DMS 273 treated with DMSO at 0.1 percent for 48 hours (cell line): ENCODE measurements at regions not wholly inside any gene's neighbourhood (a gene's known extent, or its start where the extent isn't known, plus 50 kb on each side); places are given as distances from the start of the nearest gene placed in this dataset.
A peak's percentile ranks its signal among the peaks of the same experiment; 100 is the strongest.
"Not testable (repeated sequence)": the region's sequence is repeated elsewhere in the genome, so short reads cannot be mapped to it uniquely, and the experiment has no call there.

Source experiments
- DNase-seq: peaks from one replicate; lab custom pipeline; 2025; lab: John Stamatoyannopoulos, UW

DNA sequence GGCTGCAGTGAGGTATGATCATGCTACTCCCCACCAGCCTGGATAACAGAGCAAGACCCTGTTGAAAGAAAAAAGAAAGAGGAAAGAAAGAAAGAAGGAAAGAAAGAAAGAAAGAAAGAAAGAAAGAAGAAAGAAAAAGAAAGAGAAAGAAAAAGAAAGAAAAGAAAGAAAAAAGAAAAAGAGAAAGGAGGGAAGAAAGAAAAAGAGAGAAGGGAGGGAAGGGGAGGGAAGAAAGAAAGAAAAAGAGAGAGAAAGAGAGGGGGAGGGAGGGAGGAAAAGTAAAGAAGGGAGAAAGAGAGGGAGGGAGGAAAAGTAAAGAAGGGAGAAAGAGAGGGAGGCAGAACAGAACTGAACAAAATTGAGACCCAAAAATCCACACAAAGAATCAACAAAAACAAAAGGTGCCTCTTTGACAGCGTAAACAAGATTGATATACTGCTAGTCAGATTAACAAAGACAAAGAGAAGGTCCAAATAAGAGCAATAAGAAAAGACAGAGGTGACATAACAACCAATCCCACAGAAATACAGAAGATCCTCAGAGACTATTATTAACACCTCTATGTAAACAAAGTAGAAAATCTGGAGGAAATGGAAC, 293.9 kb upstream of the AMIGO2 start:
- no peak for DNase-seq

DNA sequence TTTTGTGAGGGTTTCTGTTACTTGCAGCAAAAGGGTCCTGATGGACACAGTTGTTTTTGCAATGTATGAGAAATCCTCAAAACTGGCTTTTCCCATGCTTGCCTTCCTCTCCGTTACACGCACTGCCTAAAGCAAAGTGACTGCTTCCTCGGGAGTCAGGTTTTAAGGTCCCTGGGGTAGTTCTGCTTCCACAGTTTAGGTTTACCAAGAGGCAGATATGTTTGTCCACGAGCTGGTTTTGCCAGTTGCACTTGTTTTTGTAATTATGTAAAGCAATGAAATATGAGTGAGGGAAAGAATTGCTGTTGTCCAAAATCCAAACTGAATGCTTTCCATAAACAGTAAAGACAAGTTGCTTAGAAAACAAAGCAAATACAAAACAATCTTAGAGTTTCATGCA, 290.7 kb upstream of the AMIGO2 start:
- DNase-seq: no peak

DNA sequence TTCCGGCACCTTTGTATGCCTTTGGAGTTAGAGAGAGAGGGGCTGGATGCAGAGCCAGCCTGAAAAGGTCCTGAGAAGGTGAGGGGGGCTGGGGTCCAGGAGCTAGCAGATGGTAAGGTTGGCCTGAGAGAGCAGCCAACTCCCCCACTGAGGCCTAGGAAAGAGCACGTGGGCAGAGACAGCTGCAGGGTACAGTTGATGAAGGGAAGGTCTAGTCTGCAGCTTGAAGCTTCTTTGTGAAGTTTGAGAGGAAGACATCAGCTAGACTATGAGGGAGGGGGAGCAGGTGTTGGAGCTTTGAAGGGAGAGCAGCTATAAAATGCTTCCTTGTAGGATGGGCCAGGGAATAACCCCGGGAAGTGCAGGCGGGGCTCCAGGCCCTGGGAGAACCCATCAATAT, 289.3 kb upstream of the AMIGO2 start:
- DNase-seq: no peak

DNA sequence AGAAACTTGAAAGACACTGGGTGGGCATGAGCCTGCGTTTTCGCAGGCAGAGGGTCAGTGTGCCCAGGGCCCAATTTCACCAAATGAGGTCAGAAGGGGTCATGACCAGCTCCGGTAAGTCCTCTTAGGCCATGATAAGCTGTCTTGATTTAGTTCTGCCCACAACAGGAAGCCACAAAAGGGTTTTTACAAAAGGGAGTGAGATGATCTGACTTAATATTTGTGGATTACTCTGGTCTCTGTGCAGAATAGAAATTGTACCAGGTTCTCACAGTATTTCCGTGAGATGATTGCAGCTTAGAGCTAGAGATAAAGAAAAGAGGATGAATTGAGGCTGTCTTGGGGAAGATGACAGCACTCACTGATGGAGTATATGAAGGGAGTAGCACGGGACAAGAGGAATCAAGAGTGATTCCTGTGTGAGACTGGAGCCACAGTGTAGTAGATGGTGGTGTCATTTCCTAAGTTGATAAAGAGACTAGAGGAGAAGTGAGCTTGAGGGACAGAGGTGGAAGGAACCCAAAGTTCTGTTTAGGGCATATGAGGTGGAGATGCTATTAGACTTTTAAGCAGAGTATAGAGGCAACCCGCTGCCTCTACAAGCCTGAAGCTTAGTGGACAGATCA, 288.3 kb upstream of the AMIGO2 start:
- DNase-seq: no peak

DNA sequence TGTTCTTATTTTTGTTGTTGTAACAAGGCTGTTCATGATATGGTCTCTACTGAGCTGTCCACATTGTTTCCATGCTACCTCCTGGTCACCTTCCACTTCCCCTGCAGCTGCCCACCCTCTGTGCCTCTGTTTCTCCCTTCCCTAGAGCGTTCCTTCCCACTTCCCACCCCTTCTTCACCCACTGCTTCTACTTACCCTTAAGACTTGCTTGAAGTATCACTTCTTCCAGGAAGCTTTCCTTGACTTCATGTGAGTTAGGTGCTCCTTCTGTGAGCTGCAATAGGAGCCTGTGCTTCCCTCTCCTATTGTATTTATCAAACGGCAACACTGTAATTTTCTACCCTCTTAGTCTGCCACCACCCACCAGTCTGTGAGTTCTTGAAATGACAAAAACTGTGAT, 286.8 kb upstream of the AMIGO2 start:
- no peak for DNase-seq

DNA sequence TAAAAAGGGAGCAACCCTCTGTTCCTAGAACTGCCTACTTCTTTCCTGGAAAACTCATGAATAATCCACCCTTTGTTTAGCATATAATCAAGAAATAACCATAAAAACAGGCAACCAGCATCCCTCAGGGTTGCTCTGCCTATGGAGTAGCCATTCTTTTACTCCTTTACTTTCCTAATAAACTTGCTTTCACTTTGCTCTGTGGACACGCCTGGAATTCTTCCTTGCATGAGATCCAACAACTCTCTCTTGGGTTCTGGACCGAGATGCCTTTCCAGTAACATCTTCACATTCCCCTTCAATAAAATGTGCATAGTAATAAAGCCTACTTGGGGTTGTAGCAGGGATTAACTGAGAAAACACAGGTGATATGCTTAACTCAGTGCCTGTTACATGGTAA, 286.4 kb upstream of the AMIGO2 start:
- DNase-seq: no peak

DNA sequence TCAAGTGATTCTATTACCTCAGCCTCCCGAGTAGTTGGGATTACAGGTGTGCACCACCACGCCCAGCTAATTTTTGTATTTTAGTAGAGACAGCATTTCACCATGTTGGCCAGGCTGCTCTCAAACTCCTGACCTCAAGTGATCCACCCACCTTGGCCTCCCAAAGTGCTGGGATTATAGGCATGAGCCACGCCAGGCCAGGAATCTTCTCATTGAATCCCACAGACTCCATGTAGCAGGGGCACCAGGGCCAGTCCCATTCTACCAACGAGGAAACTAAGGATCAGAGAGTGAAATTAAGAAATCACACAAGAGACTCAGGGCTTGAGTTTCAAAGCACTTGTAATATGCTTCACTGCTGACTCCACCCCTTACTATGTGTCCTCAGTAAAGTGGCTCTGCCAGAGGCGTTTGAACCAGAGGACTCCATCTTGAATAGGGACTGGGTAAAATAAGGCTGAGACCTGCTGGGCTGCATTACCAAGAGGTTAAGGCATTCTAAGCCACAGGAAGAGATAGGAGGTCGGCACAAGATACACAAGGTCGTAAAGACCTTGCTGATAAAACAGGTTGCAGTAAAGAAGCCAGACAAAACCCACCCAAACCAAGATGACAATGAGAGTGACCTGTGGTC, 285.8 kb upstream of the AMIGO2 start:
- DNase-seq: not testable (repeated sequence)

DNA sequence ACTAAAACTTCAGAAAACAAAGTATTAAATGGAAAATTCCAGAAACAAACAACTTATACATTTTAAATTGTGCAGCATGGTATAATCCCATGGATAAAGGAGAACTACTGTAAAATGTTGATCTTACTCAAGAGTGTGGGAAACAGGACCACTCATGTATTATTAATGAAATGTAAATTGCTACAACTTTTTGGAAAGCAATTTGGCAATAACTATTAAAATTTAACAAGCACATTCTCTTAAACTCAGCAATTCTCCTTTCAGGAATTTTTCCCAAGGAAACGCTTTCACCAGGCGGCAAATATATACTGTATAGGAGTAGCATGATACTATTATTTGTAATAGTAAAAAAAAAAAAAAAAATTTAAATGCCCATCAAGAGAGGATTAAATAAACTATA, 284.5 kb upstream of the AMIGO2 start:
- no peak for DNase-seq

DNA sequence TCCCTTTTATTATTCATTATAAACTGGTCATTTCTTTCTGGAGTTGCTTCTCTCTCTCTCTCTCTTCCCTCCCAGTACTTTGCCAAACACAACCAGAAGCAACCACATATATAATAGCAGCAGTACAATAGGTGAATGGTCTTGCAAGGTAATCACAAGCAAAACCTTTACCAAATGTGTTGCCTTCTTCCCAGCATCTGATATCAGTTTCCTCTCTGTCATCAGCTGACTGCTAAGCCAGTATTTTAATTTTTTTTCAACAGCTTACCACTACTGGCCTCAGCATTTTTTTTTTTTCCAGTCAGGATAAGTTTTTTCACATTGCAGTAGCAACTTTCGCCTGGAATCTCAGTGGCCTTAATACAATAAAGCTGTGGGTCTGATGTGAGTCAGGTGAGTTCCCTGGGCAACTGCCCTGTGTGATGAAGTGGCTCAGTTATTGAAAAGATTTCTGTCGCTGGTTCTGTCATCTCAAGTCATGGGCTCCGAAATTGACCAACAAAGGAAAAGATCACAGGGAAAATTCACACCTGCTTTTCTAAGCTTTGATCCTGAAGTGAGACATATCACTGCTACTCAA, 282.5 kb upstream of the AMIGO2 start:
- no peak for DNase-seq

DNA sequence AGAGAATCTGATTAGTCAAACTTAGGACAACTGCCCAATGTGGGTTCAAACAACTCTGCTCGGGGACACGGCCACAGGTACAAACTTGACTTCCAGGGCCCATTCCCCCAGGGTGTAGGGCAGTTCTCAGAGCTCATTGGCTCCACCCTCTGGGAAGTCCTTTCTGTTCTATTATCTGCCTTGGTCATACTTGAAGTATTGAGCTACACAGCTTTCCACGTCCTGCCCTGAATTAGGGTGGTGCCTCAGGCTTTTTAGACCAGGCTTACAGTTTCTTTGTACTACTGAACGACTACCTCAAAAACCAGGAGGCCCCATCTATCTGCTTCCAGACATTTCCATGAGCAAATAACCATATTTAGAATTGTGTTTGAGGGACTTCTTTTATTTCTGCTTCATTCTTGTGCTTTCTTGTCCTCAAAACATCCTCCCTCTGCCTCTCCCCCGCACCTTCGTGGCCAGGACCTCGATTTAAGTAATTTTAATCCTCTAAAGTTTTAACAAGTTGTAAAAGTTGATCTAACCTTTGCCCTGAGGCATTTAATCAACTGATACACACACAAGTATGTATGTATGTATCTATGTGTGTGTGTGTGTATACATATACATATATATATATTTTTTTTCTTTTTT, 281.7 kb upstream of the AMIGO2 start:
- no peak for DNase-seq

DNA sequence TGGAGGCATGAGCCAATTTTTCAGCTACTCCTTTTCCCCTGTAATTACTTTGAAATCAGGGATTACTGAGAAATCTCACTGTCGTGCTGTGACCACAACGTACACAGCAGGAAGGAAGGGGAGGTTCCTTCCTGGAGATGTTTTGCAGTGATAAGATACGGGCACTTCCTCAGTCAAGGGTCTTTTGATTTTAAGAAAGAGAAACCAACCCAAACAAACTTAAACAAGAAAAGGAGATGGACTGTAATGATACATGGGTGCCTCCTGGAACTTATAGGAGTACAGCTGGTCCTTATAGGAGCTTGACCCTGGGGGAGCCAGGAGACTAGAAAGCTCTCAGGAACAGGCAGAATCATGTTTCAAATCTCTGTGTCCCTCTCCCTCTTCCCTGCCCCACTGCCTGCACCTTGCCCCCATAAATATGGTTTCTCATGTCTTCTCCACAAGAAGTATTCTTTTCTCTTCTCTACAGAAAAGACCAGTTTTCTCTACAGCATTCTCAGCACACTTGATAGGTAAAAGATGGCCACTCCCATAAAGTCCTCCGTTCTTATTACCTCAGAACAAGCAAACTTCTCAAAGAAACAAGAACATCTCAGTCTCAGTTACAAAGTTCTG, 281.1 kb upstream of the AMIGO2 start:
- peak; percentile 82 for DNase-seq

DNA sequence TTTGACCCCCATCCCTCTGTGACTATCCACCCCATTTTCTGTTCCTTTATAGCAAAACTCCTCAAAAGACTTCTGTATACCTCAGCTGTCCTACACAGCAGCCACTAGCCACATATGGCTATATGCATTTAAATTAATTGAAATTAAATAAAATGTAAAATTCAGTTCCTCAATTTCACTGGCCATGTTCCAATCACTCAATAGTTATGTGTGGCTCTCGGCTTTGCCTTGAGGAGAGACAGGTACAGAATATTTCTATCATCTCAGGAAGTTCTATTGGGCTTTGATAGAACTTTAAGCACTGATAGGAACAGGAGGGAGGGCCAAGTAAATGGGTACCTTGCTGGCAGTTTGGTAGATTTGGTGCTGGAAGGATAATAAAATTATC, 280.3 kb upstream of the AMIGO2 start:
- no peak for DNase-seq

DNA sequence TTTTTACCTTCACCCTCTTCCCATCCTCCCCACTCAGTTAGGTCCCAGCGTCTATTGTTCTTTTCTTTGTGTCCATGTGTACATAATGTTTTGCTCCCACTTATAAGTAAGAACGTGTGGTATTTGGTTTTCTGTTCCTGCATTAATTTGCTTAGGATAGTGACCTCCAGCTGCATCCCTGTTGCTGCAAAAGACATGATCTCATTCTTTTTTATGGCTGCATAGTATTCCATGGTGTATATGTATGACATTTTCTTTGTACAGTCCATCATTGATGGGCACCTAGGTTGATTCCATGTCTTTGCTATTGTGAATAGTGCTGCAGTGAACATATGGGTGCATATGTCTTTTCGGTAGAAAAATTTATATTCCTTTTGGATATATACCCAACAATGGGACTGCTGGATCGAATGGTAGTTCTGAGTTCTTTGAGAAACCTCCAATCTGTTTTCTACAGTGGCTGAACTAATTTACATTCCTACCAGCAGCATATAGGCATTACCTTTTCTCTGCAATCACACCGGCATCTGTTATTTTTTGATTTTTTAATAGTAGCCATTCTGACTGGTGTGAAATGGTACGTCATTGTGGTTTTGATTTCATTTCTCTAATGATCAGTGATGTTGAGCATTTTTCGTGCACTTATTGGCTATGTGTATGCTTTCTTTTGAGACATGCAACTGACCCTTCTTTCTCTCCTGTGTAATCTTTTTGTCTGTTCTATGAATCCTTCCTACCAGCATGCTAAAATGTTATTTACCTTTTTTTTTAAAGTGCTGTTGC, 279.7 kb upstream of the AMIGO2 start:
- DNase-seq: no peak

DNA sequence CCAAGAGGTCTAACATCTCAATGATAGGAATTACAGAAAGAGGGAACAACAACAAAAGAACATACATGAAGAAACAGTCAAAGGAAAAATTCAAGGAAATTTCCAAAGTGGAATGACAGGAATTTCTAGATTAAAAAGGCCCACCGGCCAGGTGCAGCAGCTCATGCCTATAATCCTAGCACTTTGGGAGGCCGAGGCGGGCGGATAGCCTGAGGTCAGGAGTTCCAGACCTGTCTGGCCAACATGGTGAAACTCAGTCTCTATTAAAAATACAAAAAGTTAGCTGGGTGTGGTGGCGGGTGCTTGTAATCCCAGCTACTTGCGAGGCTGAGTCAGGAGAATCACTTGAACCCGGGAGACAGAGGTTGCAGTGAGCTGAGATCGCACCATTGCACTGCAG, 277.2 kb upstream of the AMIGO2 start:
- DNase-seq: not testable (repeated sequence)

DNA sequence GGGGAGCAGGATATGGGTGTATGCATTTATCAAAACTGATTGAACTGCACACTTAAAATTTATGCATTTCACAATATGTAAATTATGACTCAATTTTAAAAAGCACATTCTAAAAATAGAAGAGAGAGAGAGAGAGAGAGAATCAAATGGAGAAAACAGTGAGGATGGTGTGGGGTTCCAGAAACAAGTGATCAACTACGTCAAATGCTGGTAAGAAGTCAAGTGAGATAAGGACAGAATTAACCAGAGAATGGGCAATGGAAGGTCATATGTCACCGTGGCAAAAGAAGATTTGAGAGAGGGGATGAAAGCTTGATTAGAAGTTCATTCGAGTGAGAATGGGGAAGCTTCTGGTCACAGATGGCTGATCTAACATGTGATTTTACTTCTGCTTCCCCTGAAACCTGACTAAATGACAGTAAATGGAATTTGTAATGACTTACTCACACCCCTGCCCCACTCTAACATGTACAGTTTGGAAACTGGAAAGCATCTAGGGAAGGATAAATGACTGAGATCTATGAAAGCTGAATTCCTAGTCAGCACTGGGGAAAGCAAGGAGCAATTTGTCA, 276.5 kb upstream of the AMIGO2 start:
- no peak for DNase-seq

DNA sequence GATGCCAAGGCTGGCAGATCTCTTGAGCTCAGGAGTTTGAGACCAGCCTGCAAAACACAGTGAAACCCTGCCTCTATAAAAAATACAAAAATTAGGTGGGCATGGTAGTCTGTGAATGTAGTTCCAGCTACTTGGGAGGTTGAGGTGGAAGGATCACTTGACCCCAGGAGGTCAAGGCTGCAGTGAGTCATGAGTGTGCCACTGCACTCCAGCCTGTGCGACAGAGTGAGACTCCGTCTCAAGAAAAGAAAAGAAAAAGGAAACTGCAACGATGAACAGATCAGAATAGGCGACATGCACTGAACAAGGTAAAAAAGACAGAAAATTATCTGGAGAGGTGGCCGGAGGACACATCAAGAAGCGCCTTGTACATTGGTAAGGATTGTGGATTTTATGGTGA, 273.7 kb upstream of the AMIGO2 start:
- DNase-seq: no peak

DNA sequence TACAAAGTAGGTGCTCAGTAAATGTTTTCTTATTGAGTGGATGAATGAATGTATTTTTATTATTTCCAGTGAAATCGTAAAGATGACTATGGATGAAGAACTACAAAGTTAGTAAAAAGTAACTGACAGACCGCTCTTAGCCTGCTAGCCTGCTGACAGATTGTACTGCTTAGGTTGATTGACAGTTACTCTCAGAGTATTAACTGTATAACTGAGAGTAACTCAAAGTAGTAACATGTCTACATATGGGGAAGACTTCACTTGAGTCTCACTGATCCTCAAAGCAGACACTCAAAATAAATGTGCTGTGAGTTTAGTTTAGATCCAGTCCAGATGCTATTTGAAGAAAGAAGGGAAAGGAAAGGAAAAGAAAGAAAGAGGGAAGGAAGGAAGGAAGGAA, 272.3 kb upstream of the AMIGO2 start:
- DNase-seq: no peak

DNA sequence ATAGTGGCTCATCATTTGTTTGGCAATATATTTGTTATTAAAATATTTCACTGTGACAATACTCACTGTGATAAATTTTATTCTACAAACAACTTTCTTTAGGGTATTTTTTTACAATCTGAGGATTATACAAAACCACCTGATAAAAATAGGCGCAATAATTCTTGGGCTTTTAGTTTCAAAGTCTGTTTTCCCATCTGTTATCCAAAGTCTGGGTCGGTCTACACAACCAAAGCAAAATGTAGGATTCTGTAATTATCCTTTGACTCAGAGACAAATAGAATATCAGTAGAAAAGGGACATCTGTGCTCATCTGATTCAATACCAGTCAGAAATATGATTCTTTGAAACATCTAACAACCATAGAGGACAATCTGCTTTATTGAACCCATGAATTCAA, 271.8 kb upstream of the AMIGO2 start:
- no peak for DNase-seq

DNA sequence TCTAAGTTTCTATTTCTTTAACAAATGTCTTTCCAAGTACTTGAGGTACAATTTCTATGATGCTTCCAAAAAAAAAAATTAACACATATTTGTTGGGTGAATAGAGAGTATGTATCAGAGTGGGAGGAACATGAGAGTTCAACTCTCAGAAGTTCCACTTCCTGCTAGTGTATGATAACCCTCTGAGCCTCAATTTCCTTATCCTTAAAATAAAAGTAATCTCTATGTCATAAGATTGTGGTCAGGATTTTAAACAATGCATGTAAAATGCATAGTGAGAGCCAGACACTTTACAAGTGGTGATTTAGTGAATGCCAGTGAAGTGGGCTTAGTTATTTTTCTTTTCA, 270.3 kb upstream of the AMIGO2 start:
- DNase-seq: no peak

DNA sequence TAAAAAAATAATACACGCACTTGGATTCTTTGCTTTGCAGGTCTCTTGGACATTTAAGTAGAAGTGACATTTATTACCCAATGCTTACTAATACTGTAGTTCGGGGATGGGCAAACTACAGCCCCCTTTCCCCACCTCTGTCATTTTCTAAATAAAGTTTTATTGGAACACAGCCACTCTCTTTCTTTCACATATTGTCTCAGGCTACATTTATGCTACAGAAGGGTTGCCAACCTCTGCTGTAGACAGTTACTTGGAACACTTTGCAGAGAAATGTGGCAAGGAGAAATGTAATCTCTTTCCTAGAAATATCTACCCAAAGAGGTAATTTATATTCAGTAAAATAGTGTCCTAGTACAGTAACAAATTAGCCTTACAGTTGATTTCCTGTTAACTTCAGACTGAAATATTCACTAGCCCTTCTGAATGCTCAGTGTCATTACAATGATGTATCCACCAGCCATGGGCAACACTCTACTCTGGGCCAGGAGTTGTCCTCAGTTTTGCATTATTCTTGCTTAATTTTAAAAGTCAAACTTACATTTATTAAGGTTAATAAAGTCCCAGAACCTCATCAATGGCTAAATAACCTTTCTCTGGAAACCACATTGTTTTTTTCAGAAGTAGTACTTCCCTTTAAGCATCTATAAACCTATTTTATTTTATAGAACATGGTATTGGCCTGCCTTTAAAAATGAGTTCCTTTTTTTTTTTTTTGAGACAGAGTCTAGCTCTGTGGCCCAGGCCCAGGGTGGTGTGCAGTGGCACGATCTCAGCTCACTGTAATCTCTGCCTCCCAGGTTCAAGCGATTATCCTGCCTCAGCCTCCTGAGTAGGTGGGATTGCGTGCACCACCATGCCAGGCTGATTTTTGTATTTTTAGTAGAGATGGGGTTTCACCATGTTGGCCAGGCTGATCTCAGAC, 269.6 kb upstream of the AMIGO2 start:
- no peak for DNase-seq
